Ovary (tissue), 3 donors: ENCODE measurements at regions not wholly inside any gene's neighbourhood (a gene's known extent, or its start where the extent isn't known, plus 50 kb on each side); places are given as distances from the start of the nearest gene placed in this dataset.

ENCODE experiments used
- CTCF ChIP-seq, 3 donors: fragments of 450-650 bp in 2 of 3; fragments of 200-600 bp in 1 of 3; IDR thresholded peaks; one replicate each; pipeline versions ENCODE4 v1.5.1 to v1.8.0; 2016 to 2022; ENCODE audit warnings: antibody characterized with exemption in 3 of 3, mild to moderate bottlenecking in 1 of 3
- EP300 ChIP-seq: sonication (generic); formaldehyde crosslinking; IDR thresholded peaks from one replicate; pipeline ENCODE4 v1.6.1; 2017; ENCODE audit warnings: antibody characterized with exemption
- POLR2A ChIP-seq: fragments of 450-650 bp; IDR thresholded peaks from one replicate; pipeline ENCODE4 v1.6.1; 2017; ENCODE audit warnings: antibody characterized with exemption, mild to moderate bottlenecking, moderate library complexity
- donor health status: DM: no; HTN: no; CAD: no.

GRCh38 chr2:16152928-16153753 is 212.8 kb downstream of the MYCN start:
- no peak for TF ChIP-seq CTCF (IDR thresholded peaks at IDR 0.05)
- TF ChIP-seq POLR2A = no peak
- no peak for TF ChIP-seq EP300
